ENCODE measurements at regions not wholly inside any gene's neighbourhood (a gene's known extent, or its start where the extent isn't known, plus 50 kb on each side); places are given as distances from the start of the nearest gene placed in this dataset.
A peak's percentile ranks its signal among the peaks of the same experiment; 100 is the strongest.

DNA sequence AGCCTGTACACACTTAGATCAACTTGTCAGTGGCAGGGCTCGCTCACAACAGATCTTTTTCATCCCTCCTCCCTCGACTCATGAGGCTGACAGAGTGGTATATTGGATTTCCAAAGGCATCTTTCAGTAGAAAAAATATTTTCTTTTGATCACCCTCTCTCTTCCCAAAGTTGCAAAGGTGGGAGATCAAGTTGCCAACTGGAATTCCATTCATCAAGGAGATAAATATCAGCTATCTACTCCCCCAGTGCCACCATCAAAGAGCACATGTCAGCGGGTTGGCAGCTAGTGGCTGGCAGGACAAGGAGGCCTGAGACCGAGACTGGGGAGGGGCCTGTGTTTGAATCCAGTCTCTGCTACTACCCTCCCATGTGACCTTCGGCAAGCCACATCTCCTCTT is 539.7 kb upstream of the CDH11 start:
- DNase-seq, result no peak

GRCh38 chr16:65660390-65660789 is 538.5 kb upstream of the CDH11 start:
- no peak for DNase-seq

- no peak for DNase-seq
These were observed 537.9 kb upstream of the CDH11 start for GRCh38 chr16:65659758-65660157.

GRCh38 chr16:65658787-65659220 is 536.9 kb upstream of the CDH11 start:
- no peak for DNase-seq

DNA sequence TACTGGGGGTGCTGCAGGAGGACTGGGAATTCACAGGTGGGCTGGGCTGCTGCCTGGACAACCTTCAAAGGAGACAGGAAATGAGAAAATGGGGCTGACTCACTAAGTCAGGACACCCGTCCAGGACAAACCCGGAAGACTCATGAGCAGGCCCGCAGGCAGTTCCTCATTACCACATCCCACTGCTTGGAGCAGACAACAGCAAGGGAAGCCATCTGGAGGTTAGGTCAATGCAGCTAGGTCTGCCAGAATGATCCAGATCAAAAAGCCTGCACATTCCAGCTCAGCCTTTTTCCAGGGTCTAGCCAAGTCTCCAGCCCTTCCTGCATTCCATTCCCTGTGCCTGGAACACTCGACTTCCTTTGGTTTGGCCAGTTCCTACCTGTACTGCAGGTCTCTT is 536.5 kb upstream of the CDH11 start:
- DNase-seq, result peak; percentile 7

- DNase-seq, result no peak
These were observed 535.7 kb upstream of the CDH11 start for GRCh38 chr16:65657556-65657955.

DNA sequence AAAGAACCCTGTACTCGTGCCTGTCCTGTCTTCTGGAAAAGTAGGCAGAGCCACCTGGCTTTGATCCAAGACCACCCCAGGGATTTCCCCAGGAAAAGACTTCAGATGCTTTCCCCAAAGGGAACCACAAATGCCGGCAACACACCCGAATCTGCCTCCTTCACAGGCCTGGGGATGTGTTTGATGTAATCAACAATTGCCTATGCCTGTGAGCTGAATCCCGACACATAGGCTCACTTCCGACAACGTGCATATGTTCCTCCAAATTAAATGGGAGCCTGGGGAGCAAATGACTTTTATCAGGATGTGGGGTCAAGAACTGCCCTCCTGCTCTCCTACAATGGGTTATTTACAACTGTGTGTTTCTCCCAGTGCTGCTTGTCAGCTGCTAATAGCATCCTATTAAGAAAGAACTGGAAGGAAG is 535.2 kb upstream of the CDH11 start:
- DNase-seq, result peak; percentile 1

DNA sequence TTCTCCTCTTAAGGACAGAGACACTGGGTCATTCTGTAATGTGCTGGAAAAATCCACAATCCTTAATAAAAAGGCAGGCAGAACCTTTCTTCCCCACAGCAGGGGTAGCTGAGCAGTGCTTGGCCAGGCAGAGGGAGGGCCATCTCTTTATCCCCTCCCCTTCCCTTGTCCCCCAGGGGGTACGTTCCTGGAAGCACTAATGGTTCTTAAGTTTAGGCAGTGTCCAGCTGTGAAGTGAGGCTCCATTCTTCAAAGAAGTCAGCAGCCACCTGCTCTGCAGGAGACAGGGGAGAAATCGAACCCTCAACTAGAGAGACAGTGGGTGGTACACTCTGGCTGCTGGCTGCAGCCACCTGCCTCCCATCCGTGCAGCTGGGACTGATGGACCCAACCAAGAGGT is 533.9 kb upstream of the CDH11 start:
- DNase-seq, result no peak

- no peak for DNase-seq
These were observed 526.2 kb upstream of the CDH11 start for GRCh38 chr16:65648101-65648500.

DNA sequence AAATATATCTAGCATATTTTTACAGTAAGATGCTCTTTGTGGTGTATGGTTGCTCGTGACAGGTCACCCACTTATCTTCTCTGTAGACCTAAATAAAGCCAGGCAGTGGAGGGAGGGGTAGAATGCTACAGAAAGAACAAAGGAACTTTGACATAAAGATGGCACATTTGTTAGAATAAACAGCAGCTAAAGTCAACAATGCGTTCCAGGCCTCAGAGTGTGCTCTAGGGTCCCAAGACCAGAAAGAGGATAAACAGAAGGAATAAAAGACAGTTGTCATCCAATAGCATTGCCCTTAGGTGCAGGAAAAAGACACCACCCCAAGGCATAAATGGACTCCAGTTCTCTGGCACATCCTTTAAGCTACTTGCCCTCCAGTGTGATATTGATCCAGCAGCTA is 523.0 kb upstream of the CDH11 start:
- no peak for DNase-seq

DNA sequence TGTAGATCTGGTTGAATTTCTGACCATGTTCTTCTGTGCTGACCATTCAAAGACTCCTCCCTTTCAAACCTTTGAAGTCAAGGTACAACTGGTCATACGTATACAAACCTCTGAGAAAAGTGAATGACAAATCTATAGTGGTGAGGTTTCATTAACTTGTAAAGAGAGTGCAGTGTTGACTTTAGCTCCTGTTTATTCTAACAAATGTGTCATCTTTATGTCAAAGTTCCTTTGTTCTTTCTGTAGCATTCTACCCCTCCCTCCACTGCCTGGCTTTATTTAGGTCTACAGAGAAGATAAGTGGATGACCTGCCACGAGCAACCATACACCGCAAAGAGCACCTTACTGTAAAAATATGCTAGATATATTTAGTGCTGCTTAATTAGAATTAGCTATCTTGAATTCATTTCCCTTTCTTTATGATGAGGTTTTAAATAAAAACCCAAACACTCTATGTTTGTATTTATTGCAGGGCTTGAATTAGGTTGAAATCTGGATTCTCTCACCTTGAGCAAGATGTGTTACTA is 520.0 kb upstream of the CDH11 start:
- no peak for DNase-seq

DNA sequence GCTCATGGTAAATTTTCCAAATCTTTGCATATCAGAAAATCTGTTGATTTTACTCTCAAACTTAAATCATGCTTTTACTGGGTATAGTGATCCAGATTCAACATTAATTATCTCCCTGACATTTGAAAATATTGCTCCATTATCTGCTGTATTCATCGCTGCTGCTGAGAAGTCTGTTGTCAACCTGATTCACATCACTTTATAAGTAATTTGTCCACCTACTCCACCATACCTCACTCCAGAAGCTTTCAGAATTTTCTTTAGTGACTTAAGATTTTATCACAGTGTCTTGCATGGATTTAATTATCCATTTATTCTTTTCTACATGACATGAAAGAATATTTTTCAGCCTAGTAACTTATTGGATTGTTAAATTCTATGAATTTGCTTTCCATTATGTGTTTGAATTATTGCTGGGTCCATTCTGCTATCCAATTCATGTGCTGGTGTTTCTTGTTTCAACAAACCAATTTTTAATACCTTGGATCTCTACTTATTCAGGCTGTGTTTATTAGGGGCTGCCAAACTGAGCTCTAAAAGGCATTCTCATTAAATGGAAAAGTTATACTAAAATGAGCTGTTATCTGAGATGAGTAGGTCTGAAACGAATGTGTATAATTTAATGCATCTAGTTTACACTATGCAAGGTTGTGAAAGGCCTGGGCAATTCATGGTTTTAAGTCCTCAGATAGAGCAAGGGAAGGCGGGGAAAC is 519.3 kb upstream of the CDH11 start:
- no peak for DNase-seq

- no peak for DNase-seq
These were observed 513.0 kb upstream of the CDH11 start for GRCh38 chr16:65634833-65635232.

DNA sequence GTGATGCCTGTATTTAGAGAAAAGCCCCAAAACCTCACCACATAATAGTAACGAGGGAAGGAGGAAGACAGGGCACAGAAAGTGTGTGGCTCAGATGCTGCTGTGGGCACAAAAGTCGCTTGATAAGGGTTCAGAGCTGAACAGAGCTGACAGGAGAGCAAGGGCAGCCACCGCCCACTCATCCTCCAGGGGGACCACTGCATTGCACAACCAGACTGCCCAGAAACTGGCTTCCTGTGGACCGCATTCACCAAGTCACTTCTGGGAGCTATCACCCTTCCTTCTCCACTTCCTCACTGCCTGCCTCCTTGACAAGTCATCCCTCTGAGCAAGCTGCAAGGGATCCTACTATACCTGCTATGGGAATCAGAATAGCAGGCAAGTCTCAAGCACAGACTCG is 512.4 kb upstream of the CDH11 start:
- no peak for DNase-seq

DNA sequence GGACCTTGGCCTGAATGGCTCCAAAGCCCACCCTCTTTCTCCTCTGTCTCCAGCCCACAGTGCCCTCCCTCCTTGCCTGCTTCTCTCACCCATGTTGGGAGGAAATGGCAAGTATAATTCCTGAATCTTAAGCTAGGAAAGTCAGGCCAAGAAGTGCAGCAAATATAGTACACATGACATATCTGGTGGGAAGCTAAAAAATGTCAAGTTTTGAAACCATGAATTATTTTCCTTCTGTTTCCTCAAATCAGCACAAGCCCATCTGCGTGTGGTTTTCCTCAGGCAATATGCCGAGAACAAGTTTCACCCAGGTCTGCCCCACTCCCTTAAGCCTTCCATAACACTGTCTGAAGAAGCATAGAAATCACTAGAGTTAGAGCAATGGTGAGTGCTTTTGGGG is 502.8 kb upstream of the CDH11 start:
- DNase-seq, result no peak

GRCh38 chr16:65624229-65624628 is 502.4 kb upstream of the CDH11 start:
- DNase-seq, result no peak

DNA sequence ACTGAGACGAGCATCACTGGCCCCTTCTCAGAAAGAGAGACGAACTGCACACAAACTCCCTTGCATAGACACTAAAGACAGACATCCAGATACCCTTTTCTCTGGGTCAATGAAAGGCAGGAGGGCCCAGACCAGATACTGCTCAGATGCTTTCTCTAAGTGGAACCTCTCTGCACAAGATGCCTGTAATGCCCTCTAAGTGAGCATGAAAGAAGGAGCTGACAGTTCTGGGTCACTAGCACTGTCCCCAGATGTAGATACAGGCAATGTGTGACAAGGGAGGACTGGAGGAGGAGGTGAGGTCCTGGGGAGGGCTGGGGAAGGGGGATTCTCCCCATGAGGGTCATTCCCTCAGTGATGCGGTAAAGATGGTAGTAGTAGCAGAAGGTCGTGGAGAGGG is 501.0 kb upstream of the CDH11 start:
- DNase-seq, result no peak

- DNase-seq, result no peak
These were observed 500.3 kb upstream of the CDH11 start for GRCh38 chr16:65622151-65622550.

GRCh38 chr16:65621640-65622039 is 499.8 kb upstream of the CDH11 start:
- no peak for DNase-seq

DNA sequence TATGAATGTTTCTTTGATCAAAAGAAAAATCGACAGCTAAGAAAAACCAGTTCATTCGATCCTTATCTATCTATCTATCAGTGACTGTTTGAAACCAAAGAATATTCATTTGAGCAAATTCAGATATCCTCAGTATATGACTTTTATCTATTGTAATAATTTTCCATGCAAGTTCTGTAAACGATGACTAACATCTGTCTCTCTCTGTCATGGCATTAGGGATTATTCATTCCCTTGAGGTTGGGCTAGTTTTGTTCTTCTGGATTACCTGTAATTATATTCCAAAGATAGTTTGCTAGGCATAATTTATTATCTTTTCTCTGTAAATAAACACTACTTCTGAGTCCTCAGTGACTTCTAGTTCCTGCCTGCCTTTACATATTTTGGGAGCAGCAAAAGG is 497.7 kb upstream of the CDH11 start:
- DNase-seq, result no peak

- no peak for DNase-seq
These were observed 497.1 kb upstream of the CDH11 start for GRCh38 chr16:65618931-65619330.

DNA sequence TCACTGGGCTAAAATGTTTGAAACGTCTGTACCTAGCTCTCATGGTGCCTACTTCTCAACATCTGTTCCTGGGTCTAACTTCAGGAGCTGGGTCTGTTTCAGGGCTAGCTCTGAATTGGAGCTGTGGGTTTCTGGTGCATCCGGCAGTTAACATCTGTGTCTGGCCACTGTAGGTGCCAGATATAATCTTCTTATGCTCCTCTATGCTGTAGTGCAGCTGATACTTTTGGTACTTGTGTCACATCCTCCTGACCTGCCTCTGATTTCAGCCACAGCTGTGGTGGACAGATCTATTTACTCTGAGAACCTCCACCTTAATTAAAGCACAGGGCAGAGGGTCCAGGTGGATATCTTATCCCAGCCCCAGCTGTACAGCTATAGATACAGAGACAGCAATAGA is 496.5 kb upstream of the CDH11 start:
- no peak for DNase-seq

GRCh38 chr16:65617421-65617820 is 495.6 kb upstream of the CDH11 start:
- DNase-seq, result no peak

- DNase-seq, result no peak
These were observed 486.6 kb upstream of the CDH11 start for GRCh38 chr16:65608455-65608854.

- DNase-seq, result no peak
These were observed 482.9 kb upstream of the CDH11 start for GRCh38 chr16:65604771-65605170.
